ENCODE measurements at regions not wholly inside any gene's neighbourhood (a gene's known extent, or its start where the extent isn't known, plus 50 kb on each side); places are given as distances from the start of the nearest gene placed in this dataset.

GRCh38 chr15:94970802-94971201, 739.4 kb downstream of the MCTP2 start:
- Histone ChIP-seq H3K36me3 (ENCODE audit: insufficient read depth, low read depth, low read length) (no peaks in the 10 kb centered on the region), H3K4me3 (ENCODE audit: low read length) (no peak overlapping the region), H3K9me3 (ENCODE audit: insufficient read depth, low read depth, low read length) (no peaks in the 10 kb centered on the region), H3K27me3 (ENCODE audit: insufficient read depth, low read length) (no peaks in the 10 kb centered on the region), H3K4me1 (ENCODE audit: insufficient read depth, low read length) (peaks cover 6% of the 10 kb centered on the region; the same call in 1 of the 2 replicates), H3K9ac (ENCODE audit: low read depth, low read length) (no peak overlapping the region), H3K27ac (ENCODE audit: low read length) (no peak overlapping the region)

DNA sequence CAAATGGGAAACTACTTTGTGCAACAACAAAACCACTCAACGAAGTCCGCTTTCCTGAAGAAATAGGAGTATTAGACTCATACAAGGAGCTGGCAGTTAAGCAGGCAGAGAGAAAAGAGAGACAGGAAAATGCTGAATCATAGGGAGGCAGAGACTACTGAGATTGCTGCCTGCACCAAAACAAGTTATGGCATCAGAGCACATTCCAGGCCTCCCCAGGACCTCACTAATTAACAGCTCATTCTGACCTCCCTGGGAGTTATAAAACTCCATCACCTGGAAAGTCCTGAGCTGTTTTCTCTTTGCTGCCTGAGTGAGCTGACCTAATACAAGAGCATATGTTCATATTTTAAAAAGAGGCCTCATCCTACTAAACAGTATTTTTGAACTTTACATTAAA, 741.0 kb downstream of the MCTP2 start:
- Histone ChIP-seq H3K36me3 (ENCODE audit: insufficient read depth, low read depth, low read length) (no peaks in the 10 kb centered on the region), H3K27me3 (ENCODE audit: insufficient read depth, low read length) (no peaks in the 10 kb centered on the region), H3K27ac (ENCODE audit: low read length) (no peak overlapping the region), H3K4me3 (ENCODE audit: low read length) (no peak overlapping the region), H3K4me1 (ENCODE audit: insufficient read depth, low read length) (peaks cover 6% of the 10 kb centered on the region; the same call in 1 of the 2 replicates), H3K9ac (ENCODE audit: low read depth, low read length) (no peak overlapping the region), H3K9me3 (ENCODE audit: insufficient read depth, low read depth, low read length) (no peaks in the 10 kb centered on the region)

GRCh38 chr15:94987085-94987484, 755.7 kb downstream of the MCTP2 start:
- H3K4me1 ChIP-seq (ENCODE audit: insufficient read depth, low read length) = no peaks in the 10 kb centered on the region
- H3K9ac ChIP-seq (ENCODE audit: low read depth, low read length) = no peak overlapping the region
- H3K4me3 ChIP-seq (ENCODE audit: low read length) = no peak overlapping the region
- H3K27ac ChIP-seq (ENCODE audit: low read length) = no peak overlapping the region
- H3K27me3 ChIP-seq (ENCODE audit: insufficient read depth, low read length) = no peaks in the 10 kb centered on the region
- no peaks in the 10 kb centered on the region for H3K9me3 ChIP-seq (ENCODE audit: insufficient read depth, low read depth, low read length)
- no peaks in the 10 kb centered on the region for H3K36me3 ChIP-seq (ENCODE audit: insufficient read depth, low read depth, low read length)

- Histone ChIP-seq H3K4me3 (ENCODE audit: low read length) (no peak overlapping the region), H3K4me1 (ENCODE audit: insufficient read depth, low read length) (no peaks in the 10 kb centered on the region), H3K9me3 (ENCODE audit: insufficient read depth, low read depth, low read length) (no peaks in the 10 kb centered on the region), H3K27ac (ENCODE audit: low read length) (no peak overlapping the region), H3K27me3 (ENCODE audit: insufficient read depth, low read length) (no peaks in the 10 kb centered on the region), H3K36me3 (ENCODE audit: insufficient read depth, low read depth, low read length) (no peaks in the 10 kb centered on the region), H3K9ac (ENCODE audit: low read depth, low read length) (no peak overlapping the region)
Observed at GRCh38 chr15:94991718-94992117, 760.4 kb downstream of the MCTP2 start.

DNA sequence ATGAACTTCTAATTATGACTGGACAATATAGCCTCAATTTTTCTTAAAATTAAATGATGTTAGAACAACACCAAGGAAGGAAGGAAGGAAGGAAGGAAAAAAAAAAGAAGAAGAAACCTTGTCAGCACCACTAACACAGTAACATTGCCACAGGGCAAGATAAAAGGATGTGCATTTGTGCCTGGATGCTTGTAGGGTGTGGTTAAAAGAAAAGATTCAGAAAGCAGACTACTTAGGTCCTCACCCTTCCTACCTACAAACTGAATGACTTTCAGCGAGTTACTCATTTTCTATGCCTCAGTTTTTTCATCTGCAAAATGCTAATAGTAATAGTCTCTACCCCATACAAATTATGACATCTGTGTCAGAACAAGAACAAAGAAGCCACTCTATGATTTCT, 778.3 kb downstream of the MCTP2 start:
- Histone ChIP-seq H3K36me3 (ENCODE audit: insufficient read depth, low read depth, low read length) (no peaks in the 10 kb centered on the region), H3K27ac (ENCODE audit: low read length) (no peak overlapping the region), H3K27me3 (ENCODE audit: insufficient read depth, low read length) (no peaks in the 10 kb centered on the region), H3K4me1 (ENCODE audit: insufficient read depth, low read length) (no peaks in the 10 kb centered on the region), H3K4me3 (ENCODE audit: low read length) (no peak overlapping the region), H3K9ac (ENCODE audit: low read depth, low read length) (no peak overlapping the region), H3K9me3 (ENCODE audit: insufficient read depth, low read depth, low read length) (no peaks in the 10 kb centered on the region)

DNA sequence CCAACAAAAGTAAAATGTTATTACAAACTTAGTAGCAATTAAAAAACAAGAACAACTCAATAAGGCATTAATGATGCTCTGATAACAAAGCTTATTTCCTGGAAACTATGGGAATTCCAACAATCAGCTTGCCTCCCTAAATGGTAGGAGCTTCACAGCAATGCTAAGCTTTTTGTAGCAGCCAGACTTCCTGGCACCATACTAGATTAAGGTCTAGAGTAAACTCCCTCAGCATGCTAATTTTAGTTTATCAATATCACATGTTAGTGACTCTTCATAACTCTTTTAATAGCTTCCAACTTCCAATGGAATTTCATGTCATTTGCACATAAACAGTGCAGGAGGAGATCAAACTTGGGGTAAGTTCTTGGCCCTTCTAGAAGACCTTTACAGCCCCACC, 782.0 kb downstream of the MCTP2 start:
- Histone ChIP-seq H3K36me3 (ENCODE audit: insufficient read depth, low read depth, low read length) (no peaks in the 10 kb centered on the region), H3K9ac (ENCODE audit: low read depth, low read length) (no peak overlapping the region)

DNA sequence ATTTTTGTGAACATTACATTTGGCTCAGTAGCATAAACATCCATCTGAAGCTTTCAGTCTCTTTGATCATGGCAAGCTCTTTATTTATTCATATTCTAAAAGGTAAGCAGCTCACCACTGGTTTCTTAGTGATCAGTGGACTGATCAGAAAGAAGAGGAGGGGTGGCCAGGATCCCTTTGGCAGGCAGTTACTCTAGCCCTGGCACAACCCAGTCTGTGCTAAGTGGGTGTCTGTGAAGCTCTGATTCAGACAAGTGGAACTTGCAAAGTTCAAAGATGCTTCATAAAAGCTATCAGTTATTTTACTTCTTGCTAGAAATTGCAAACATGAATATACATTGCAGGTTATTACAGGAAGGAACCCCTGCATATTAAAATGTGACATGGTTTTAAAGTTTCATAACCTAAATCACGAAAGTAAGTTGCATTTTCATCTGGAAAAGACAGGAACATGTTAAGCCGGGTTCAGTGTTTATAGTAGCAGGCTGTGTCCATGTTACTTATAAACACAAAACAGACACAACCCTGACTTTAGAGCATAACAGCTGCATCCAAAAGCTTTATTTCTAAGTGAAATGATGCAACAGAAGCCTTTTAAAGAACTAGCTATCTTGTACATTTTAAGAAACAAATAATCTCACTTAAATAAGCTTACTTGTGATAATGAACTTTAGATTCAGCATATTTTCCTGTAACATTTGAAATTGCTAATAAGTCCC, 785.3 kb downstream of the MCTP2 start:
- H3K27ac ChIP-seq (ENCODE audit: low read length) = no peak overlapping the region
- no peaks in the 10 kb centered on the region for H3K36me3 ChIP-seq (ENCODE audit: insufficient read depth, low read depth, low read length)
- H3K27me3 ChIP-seq (ENCODE audit: insufficient read depth, low read length) = no peaks in the 10 kb centered on the region
- H3K4me3 ChIP-seq (ENCODE audit: low read length) = no peak overlapping the region
- H3K9ac ChIP-seq (ENCODE audit: low read depth, low read length) = no peak overlapping the region
- H3K4me1 ChIP-seq (ENCODE audit: insufficient read depth, low read length) = peaks cover 11% of the 10 kb centered on the region; the same call in 1 of the 2 replicates
- H3K9me3 ChIP-seq (ENCODE audit: insufficient read depth, low read depth, low read length) = no peaks in the 10 kb centered on the region

More for the DNA sequence above, 782.0 kb downstream of the MCTP2 start:
- no peaks in the 10 kb centered on the region for H3K27me3 ChIP-seq (ENCODE audit: insufficient read depth, low read length)
- no peak overlapping the region for H3K4me3 ChIP-seq (ENCODE audit: low read length)
- peaks cover 11% of the 10 kb centered on the region; the same call in 1 of the 2 replicates for H3K4me1 ChIP-seq (ENCODE audit: insufficient read depth, low read length)
- no peak overlapping the region for H3K27ac ChIP-seq (ENCODE audit: low read length)
- no peaks in the 10 kb centered on the region for H3K9me3 ChIP-seq (ENCODE audit: insufficient read depth, low read depth, low read length)

DNA sequence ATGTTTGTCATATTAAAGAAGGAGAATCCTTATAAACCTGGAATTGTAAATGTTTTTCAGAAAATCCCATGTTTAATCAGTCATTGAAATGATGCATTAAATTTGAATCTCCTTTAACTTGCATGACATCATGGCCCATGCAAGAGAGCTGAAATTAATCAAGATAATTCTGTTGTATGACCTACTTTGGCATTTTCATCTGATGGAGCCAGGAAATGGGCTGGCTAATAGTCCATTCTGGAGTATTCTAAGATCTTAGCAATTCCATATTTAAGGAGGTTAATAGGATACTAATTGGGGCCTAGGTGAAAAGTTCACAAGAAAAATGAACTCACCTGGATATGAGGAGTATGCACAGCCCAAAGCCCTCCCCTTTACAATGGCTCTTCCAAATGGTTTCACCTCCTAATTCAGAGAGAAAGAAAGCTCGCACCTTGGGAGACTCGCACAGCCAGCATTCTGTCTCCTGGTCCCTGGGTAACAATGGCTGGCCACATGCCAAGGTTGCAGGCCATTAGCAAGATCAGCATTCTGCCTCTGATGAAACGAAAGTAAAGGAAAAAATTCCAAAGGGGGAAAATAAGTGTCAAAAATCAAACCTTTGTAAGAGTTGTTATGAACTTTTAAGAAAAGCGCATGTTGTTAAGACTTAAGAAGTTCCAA, 786.4 kb downstream of the MCTP2 start:
- Histone ChIP-seq H3K27ac (ENCODE audit: low read length) (no peak overlapping the region), H3K9ac (ENCODE audit: low read depth, low read length) (no peak overlapping the region), H3K36me3 (ENCODE audit: insufficient read depth, low read depth, low read length) (no peaks in the 10 kb centered on the region), H3K9me3 (ENCODE audit: insufficient read depth, low read depth, low read length) (no peaks in the 10 kb centered on the region), H3K4me1 (ENCODE audit: insufficient read depth, low read length) (peaks cover 11% of the 10 kb centered on the region; the same call in 1 of the 2 replicates), H3K27me3 (ENCODE audit: insufficient read depth, low read length) (no peaks in the 10 kb centered on the region), H3K4me3 (ENCODE audit: low read length) (no peak overlapping the region)

GRCh38 chr15:95018888-95019545, 787.7 kb downstream of the MCTP2 start:
- Histone ChIP-seq H3K4me1 (ENCODE audit: insufficient read depth, low read length) (peaks cover 11% of the 10 kb centered on the region; the same call in 1 of the 2 replicates), H3K27ac (ENCODE audit: low read length) (no peak overlapping the region), H3K27me3 (ENCODE audit: insufficient read depth, low read length) (no peaks in the 10 kb centered on the region), H3K4me3 (ENCODE audit: low read length) (no peak overlapping the region), H3K9me3 (ENCODE audit: insufficient read depth, low read depth, low read length) (no peaks in the 10 kb centered on the region), H3K36me3 (ENCODE audit: insufficient read depth, low read depth, low read length) (no peaks in the 10 kb centered on the region), H3K9ac (ENCODE audit: low read depth, low read length) (no peak overlapping the region)

DNA sequence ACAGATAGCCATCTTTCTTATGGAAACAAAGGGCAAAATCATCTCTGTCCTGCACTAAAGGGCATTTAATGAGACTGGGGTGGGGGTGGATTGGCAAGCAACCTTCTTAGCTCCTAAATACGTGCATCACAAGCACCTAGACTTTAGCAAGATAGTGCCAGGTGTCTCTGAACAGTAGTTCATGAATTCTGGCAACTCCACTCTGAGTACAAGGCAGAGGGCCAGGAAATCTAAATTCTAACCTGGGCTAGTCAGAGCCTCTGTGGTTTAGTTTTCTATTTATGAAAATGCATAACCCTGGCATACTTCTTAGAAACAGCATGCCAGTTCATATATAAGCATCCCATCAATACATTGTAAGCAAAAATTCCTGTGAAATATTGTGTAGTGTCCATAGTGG, 788.5 kb downstream of the MCTP2 start:
- no peak overlapping the region for H3K9ac ChIP-seq (ENCODE audit: low read depth, low read length)
- H3K27ac ChIP-seq (ENCODE audit: low read length) = no peak overlapping the region
- H3K9me3 ChIP-seq (ENCODE audit: insufficient read depth, low read depth, low read length) = no peaks in the 10 kb centered on the region
- H3K4me1 ChIP-seq (ENCODE audit: insufficient read depth, low read length) = peaks cover 11% of the 10 kb centered on the region; the same call in 1 of the 2 replicates
- no peaks in the 10 kb centered on the region for H3K36me3 ChIP-seq (ENCODE audit: insufficient read depth, low read depth, low read length)
- no peaks in the 10 kb centered on the region for H3K27me3 ChIP-seq (ENCODE audit: insufficient read depth, low read length)
- H3K4me3 ChIP-seq (ENCODE audit: low read length) = no peak overlapping the region

DNA sequence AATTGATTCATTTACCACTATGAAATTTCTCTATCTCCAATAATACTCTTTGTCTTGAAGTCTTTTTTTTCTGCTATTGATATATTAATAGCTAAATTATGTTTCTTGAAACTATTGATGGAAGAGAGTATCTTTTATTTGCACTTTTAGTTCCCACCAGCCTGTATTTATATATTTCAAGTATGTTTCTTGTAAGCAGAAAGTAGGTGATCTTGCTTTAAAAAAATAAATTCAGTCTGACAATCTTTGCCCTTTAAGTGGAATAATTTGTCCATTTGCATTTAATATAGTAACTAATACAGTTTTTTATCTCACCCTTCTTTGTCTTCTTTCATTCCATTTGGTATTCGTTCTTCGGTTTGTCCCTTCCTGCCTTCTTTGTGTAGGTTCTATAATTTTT, 790.5 kb downstream of the MCTP2 start:
- H3K4me1 ChIP-seq (ENCODE audit: insufficient read depth, low read length) = peaks cover 11% of the 10 kb centered on the region; the same call in 1 of the 2 replicates
- no peak overlapping the region for H3K9ac ChIP-seq (ENCODE audit: low read depth, low read length)
- no peaks in the 10 kb centered on the region for H3K27me3 ChIP-seq (ENCODE audit: insufficient read depth, low read length)
- H3K36me3 ChIP-seq (ENCODE audit: insufficient read depth, low read depth, low read length) = no peaks in the 10 kb centered on the region
- no peaks in the 10 kb centered on the region for H3K9me3 ChIP-seq (ENCODE audit: insufficient read depth, low read depth, low read length)
- no peak overlapping the region for H3K4me3 ChIP-seq (ENCODE audit: low read length)
- no peak overlapping the region for H3K27ac ChIP-seq (ENCODE audit: low read length)

DNA sequence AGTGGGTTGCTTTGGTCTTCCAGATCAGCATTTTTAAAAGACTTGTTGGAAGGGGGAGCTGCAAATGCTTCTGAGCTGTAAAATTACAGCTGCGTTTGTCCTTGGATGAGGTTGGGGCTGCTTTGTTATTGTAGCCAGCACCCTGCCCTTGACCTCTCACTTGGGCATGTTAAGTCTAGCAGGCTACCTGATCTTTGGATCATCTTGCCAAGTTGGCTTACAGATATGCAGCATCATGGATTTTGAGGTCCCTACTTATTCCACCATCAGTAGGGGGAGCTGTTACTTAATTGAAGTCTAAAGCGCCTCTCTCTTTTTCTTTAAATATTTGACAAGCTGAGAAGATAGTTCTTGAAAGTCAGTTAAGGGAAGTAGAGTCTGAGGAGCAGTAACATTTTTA, 793.0 kb downstream of the MCTP2 start:
- no peak overlapping the region for H3K4me3 ChIP-seq (ENCODE audit: low read length)
- H3K9me3 ChIP-seq (ENCODE audit: insufficient read depth, low read depth, low read length) = no peaks in the 10 kb centered on the region
- H3K36me3 ChIP-seq (ENCODE audit: insufficient read depth, low read depth, low read length) = no peaks in the 10 kb centered on the region
- H3K27ac ChIP-seq (ENCODE audit: low read length) = no peak overlapping the region
- no peaks in the 10 kb centered on the region for H3K4me1 ChIP-seq (ENCODE audit: insufficient read depth, low read length)
- H3K9ac ChIP-seq (ENCODE audit: low read depth, low read length) = no peak overlapping the region
- H3K27me3 ChIP-seq (ENCODE audit: insufficient read depth, low read length) = no peaks in the 10 kb centered on the region

Data from iPS-20b (cell line).